Activated B cell treated with CpG ODN at 0.5 μM for 24 hours (primary cell): ENCODE measurements at regions not wholly inside any gene's neighbourhood (a gene's known extent, or its start where the extent isn't known, plus 50 kb on each side); places are given as distances from the start of the nearest gene placed in this dataset.

Experiments used
- ATAC-seq: fragments of 200-7000 bp; cut with Tn5 transposase; one replicate; pipeline ENCODE4 v1.10.0; 2021; ENCODE audit warnings: low read depth, mild to moderate bottlenecking, moderate library complexity
- CTCF ChIA-PET: fragments of 350-600 bp; sonication (Branson Sonifier 250); formaldehyde crosslinking; loops from one replicate; lab custom pipeline; 2021; ENCODE audit warnings: antibody characterized with exemption; lab: Charles Lee
- POLR2A ChIA-PET: fragments of 350-600 bp; sonication (Branson Sonifier 250); formaldehyde crosslinking; loops from one replicate; lab custom pipeline; 2021; ENCODE audit warnings: antibody characterized with exemption; lab: Charles Lee
- DNase-seq: peaks from one replicate; pipeline ENCODE4 v3.0.0; 2022
- H3K27ac Mint-ChIP-seq: one replicate; pipeline ENCODE4 v1.8.0; 2020; ENCODE audit warnings: mixed read lengths
- H3K27me3 Mint-ChIP-seq: one replicate; pipeline ENCODE4 v1.8.0; 2021; ENCODE audit warnings: mixed read lengths
- H3K36me3 Mint-ChIP-seq: one replicate; pipeline ENCODE4 v1.8.0; 2021; ENCODE audit warnings: low read depth, mixed read lengths
- H3K4me1 Mint-ChIP-seq: one replicate; pipeline ENCODE4 v1.8.0; 2021; ENCODE audit warnings: mixed read lengths
- H3K4me3 Mint-ChIP-seq: one replicate; pipeline ENCODE4 v1.8.0; 2020; ENCODE audit warnings: mild to moderate bottlenecking, mixed read lengths
- H3K9me3 Mint-ChIP-seq: one replicate; pipeline ENCODE4 v1.8.0; 2020; ENCODE audit warnings: mixed read lengths
- CTCF ChIP-seq: fragments of 200-600 bp; IDR thresholded peaks from one replicate; pipeline ENCODE4 v1.8.0; 2022; ENCODE audit warnings: antibody characterized with exemption, mild to moderate bottlenecking
- intact Hi-C: fragments of 100-400 bp; cut with micrococcal nuclease; formaldehyde crosslinking; loops from one replicate; pipeline ENCODE4 v1.15.1; 2024

DNA sequence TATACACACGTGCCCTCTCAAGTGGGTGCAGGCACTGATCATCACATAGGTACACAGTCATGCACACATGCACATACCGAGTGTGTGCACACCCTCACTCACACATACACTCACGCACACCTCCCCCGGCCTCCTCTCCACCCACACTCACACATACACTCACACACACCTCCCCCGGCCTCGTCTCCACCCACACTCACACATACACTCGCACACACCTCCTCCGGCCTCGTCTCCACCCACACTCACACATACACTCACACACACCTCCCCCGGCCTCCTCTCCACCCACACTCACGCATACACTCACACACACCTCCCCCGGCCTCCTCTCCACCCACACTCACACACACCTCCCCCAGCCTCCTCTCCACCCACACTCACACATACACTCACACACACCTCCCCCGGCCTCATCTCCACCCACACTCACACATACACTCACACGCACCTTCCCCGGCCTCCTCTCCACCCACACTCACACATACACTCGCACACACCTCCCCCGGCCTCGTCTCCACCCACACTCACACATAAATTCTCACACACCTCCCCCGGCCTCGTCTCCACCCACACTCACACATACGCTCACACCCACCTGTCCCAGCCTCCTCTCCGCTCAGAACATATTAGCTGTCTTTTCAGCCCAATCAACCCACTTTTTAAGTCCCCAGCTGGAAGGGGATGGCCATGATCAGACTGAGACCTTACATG, 105.2 kb upstream of the VSTM2B start:
- no peak overlapping the region for H3K27ac Mint-ChIP-seq
- ChIA-PET CTCF (no interaction called here), POLR2A (no interaction called here)
- no peak for TF ChIP-seq CTCF
- DNase-seq (no peak), ATAC-seq (no peak)
- intact Hi-C loops = no loop called here
- no peaks in the 10 kb centered on the region for H3K9me3 Mint-ChIP-seq
- no peaks in the 10 kb centered on the region for H3K27me3 Mint-ChIP-seq
- H3K4me3 Mint-ChIP-seq = no peak overlapping the region
- no peaks in the 10 kb centered on the region for H3K36me3 Mint-ChIP-seq
- no peaks in the 10 kb centered on the region for H3K4me1 Mint-ChIP-seq

DNA sequence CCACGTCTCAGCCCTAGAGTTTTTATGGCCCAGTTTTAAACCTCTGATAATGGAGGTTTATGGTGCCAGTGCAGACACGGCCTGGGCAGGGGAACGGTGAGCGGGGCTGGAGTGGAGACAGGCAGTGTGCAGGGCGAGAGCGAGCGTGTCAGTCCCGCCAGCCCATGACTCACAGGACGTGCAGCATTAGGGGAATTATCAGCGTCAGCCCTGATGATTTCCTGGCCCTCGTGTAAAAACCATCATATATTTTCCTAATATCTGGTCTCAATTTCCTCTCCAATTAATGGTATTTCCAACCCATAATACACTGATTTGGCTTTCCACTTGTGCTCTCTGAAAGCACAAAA, 104.6 kb upstream of the VSTM2B start:
- H3K36me3 Mint-ChIP-seq = no peaks in the 10 kb centered on the region
- intact Hi-C loops = no loop called here
- H3K4me3 Mint-ChIP-seq = no peak overlapping the region
- H3K27me3 Mint-ChIP-seq = no peaks in the 10 kb centered on the region
- TF ChIP-seq CTCF = no peak
- CTCF ChIA-PET = no interaction called here
- DNase-seq = no peak
- H3K27ac Mint-ChIP-seq = no peak overlapping the region
- ATAC-seq = no peak
- H3K9me3 Mint-ChIP-seq = no peaks in the 10 kb centered on the region
- H3K4me1 Mint-ChIP-seq = no peaks in the 10 kb centered on the region
- POLR2A ChIA-PET = no interaction called here

DNA sequence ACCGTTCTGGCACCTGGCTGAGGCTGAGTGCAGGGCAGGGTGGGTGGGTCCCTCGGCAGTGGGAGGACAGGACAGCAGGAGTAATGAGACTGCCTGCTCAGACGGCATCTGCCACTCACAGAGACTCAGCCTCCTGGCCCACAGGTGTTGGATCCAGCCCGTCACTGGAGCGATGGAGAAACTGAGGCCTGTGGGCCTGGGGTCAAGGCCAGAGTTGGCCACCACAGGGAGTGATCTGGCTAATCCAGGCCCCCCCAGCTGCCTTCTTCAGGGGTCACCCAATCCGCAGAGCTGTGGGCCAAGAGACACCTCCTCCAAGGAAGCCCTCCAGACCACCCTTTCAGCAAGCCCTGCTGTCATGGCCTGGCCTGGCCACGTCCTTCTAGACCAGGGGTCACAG, 103.7 kb upstream of the VSTM2B start:
- H3K4me3 Mint-ChIP-seq = no peak overlapping the region
- H3K9me3 Mint-ChIP-seq = no peaks in the 10 kb centered on the region
- no peak for TF ChIP-seq CTCF
- ATAC-seq (no peak), DNase-seq (no peak)
- POLR2A ChIA-PET = no interaction called here
- intact Hi-C loops = no loop called here
- H3K4me1 Mint-ChIP-seq = no peaks in the 10 kb centered on the region
- no peaks in the 10 kb centered on the region for H3K27me3 Mint-ChIP-seq
- CTCF ChIA-PET = no interaction called here
- no peak overlapping the region for H3K27ac Mint-ChIP-seq
- H3K36me3 Mint-ChIP-seq = no peaks in the 10 kb centered on the region

DNA sequence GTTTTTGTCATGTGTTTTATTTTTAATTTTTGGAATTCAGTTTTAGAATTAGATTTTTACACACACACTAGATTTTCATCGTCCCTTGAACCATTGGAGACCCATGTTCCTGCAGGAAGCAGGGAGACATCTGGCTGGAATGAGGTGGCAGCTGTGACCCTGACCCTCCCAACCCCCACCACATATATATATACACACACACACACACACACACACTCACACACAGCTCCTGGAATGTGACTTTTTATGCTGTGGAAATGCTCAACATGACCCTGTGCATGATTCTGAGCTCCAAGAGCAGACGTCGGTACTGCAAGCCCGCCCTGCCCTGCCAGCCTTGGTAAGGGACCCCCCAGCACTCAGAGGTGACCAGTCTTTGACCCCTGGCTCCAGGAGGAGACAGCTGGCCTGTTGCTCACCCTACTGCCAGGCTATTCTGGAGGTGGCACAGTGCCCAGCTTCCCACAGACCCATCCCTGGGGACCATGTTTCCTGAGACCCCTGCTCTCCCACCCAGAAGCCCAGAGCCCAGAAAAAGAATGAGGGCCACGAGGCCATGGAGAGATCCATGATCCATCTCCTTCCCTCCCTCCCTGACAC, 103.2 kb upstream of the VSTM2B start:
- Mint-ChIP-seq H3K36me3 (no peaks in the 10 kb centered on the region), H3K4me3 (no peak overlapping the region), H3K9me3 (no peaks in the 10 kb centered on the region), H3K27ac (no peak overlapping the region), H3K4me1 (no peaks in the 10 kb centered on the region), H3K27me3 (no peaks in the 10 kb centered on the region)
- intact Hi-C loops = no loop called here
- no peak for DNase-seq
- ChIA-PET CTCF (no interaction called here), POLR2A (no interaction called here)
- no peak for ATAC-seq
- no peak for TF ChIP-seq CTCF

DNA sequence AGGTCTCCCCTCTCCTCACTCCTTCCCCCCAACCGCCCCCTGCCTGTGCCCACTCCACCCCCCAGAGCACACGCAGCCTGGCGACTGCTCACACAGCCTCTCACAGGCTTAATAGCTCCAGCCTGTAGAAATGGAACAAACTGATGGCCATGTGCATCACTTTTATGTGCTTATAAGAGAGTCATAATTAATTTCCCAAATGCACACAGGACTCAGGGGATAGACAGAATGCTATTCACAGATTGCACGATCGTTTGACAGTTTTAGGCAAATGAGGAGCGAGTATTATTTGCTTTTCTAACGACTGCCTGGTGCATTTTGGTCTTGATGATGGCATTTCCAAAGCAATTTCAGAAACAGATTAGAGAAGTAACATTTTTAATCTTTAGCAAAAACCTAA, 97.7 kb upstream of the VSTM2B start:
- ChIA-PET POLR2A (no interaction called here), CTCF (no interaction called here)
- ATAC-seq (no peak), DNase-seq (no peak)
- H3K4me3 Mint-ChIP-seq = no peak overlapping the region
- H3K36me3 Mint-ChIP-seq = no peaks in the 10 kb centered on the region
- no peaks in the 10 kb centered on the region for H3K27me3 Mint-ChIP-seq
- no peaks in the 10 kb centered on the region for H3K4me1 Mint-ChIP-seq
- intact Hi-C loops = no loop called here
- H3K27ac Mint-ChIP-seq = no peak overlapping the region
- TF ChIP-seq CTCF = no peak
- H3K9me3 Mint-ChIP-seq = no peaks in the 10 kb centered on the region
